Lower leg skin (tissue), 3 donors: ENCODE measurements at regions not wholly inside any gene's neighbourhood (a gene's known extent, or its start where the extent isn't known, plus 50 kb on each side); places are given as distances from the start of the nearest gene placed in this dataset.

Source experiments
- CTCF ChIP-seq, 3 donors: fragments of 450-650 bp; IDR thresholded peaks; one replicate each; pipeline ENCODE4 v1.5.1; 2016; ENCODE audit warnings: antibody characterized with exemption in 3 of 3, mild to moderate bottlenecking in 3 of 3, moderate library complexity in 2 of 3
- POLR2A ChIP-seq, 2 donors: fragments of 450-650 bp; IDR thresholded peaks; one replicate each; pipeline ENCODE4 v1.6.1; 2016 to 2017; ENCODE audit warnings: antibody characterized with exemption in 2 of 2, mild to moderate bottlenecking in 1 of 2, moderate library complexity in 1 of 2

DNA sequence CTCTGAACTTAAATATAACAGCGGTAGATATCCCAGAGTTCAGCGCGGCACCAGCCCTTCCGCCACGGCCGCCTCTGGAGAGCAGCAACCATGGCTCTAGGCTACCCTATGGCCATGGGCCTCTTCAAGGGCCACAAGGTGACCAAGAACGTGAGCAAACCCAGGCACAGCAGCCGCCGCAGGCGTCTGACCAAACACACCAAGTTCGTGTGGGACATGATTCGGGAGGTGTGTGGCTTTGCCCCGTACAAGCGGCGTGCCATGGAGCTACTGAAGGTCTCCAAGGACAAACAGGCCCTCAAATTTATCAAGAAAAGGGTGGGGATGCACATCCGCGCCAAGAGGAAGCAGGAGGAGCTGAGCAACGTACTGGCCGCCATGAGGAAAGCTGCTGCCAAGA lies 229.0 kb downstream of the ACTL7B start:
- TF ChIP-seq CTCF (IDR thresholded peaks at IDR 0.05), result no peak
- TF ChIP-seq POLR2A (IDR thresholded peaks at IDR 0.05), result no peak
